IMR-90 (cell line): ENCODE measurements at regions not wholly inside any gene's neighbourhood (a gene's known extent, or its start where the extent isn't known, plus 50 kb on each side); places are given as distances from the start of the nearest gene placed in this dataset.

Experiments used
- ATAC-seq: fragments of 200-7000 bp; cut with Tn5 transposase; 2 replicates; pipeline ENCODE4 v1.9.1; 2020; ENCODE audit warnings: low read depth, mild to moderate bottlenecking, moderate library complexity
- BruUV-seq: library from RNA; stranded (reverse); fragments of 400-500 nt; replicated peaks from 2 replicates; lab custom pipeline; 2021; lab: Mats Ljungman, UMichigan
- CTCF ChIA-PET: fragments of 300-600 bp; formaldehyde crosslinking; extraction: SDS; loops from one replicate; lab custom pipeline; 2021; ENCODE audit warnings: antibody characterized with exemption; lab: Yijun Ruan, JAX
- POLR2A ChIA-PET: fragments of 300-600 bp; sonication (Branson Sonifier 250); formaldehyde crosslinking; loops from one replicate; lab custom pipeline; 2022; ENCODE audit warnings: antibody characterized with exemption; ENCODE audit not compliant: unreplicated experiment; lab: Charles Lee
- DNase-seq: peaks from one replicate; pipeline ENCODE4 v3.0.0; 2013
- H2AFZ ChIP-seq: replicated peaks from 2 replicates; pipeline ENCODE3; 2013; ENCODE audit warnings: low read length, mild to moderate bottlenecking; ENCODE audit not compliant: poor library complexity
- H2AK5ac ChIP-seq: 2 replicates; pipeline ENCODE4 v1.6.1; 2013; ENCODE audit warnings: low read depth, low read length, inconsistent platforms
- H2AK9ac ChIP-seq: replicated peaks from 2 replicates; pipeline ENCODE3; 2013; ENCODE audit warnings: mild to moderate bottlenecking, low read depth, low read length, moderate library complexity; ENCODE audit not compliant: poor library complexity
- H2BK120ac ChIP-seq: 2 replicates; pipeline ENCODE4 v1.6.1; 2013; ENCODE audit warnings: low read depth, low read length, inconsistent platforms
- H2BK15ac ChIP-seq: 3 replicates; pipeline ENCODE4 v1.6.1; 2013; ENCODE audit warnings: low read depth, low read length, inconsistent platforms
- H2BK20ac ChIP-seq: 2 replicates; pipeline ENCODE4 v1.6.1; 2013; ENCODE audit warnings: low read depth, mild to moderate bottlenecking, inconsistent platforms, low read length, moderate library complexity
- H2BK5ac ChIP-seq: 2 replicates; pipeline ENCODE4 v1.6.1; 2013; ENCODE audit warnings: mild to moderate bottlenecking, low read depth, low read length, inconsistent platforms; ENCODE audit not compliant: poor library complexity, severe bottlenecking
- H3K14ac ChIP-seq: replicated peaks from 2 replicates; pipeline ENCODE4 v1.6.1; 2013; ENCODE audit warnings: low read depth, low read length, inconsistent platforms
- H3K18ac ChIP-seq: 2 replicates; pipeline ENCODE4 v1.6.1; 2013; ENCODE audit warnings: low read depth, low read length, control low read depth
- H3K23ac ChIP-seq: 2 replicates; pipeline ENCODE4 v1.6.1; 2013; ENCODE audit warnings: low read depth, low read length, inconsistent platforms
- H3K27ac ChIP-seq: 2 replicates; pipeline ENCODE4 v1.5.1; 2013; ENCODE audit warnings: mild to moderate bottlenecking, control low read depth, low read length; ENCODE audit not compliant: insufficient read depth
- H3K27me3 ChIP-seq: 2 replicates; pipeline ENCODE4 v1.6.1; 2013; ENCODE audit warnings: low read length; ENCODE audit not compliant: control insufficient read depth, insufficient read depth
- H3K36me3 ChIP-seq: 2 replicates; pipeline ENCODE4 v1.6.1; 2013; ENCODE audit warnings: low read length, mixed read lengths; ENCODE audit not compliant: control insufficient read depth, insufficient read depth
- H3K4ac ChIP-seq: 2 replicates; pipeline ENCODE4 v1.6.1; 2013; ENCODE audit warnings: low read depth, low read length, inconsistent platforms
- H3K4me1 ChIP-seq: 2 replicates; pipeline ENCODE4 v1.6.1; 2013; ENCODE audit warnings: low read length, mixed read lengths; ENCODE audit not compliant: control insufficient read depth, insufficient read depth
- H3K4me2 ChIP-seq: 2 replicates; pipeline ENCODE4 v1.6.1; 2013; ENCODE audit warnings: low read depth, mild to moderate bottlenecking, control low read depth, low read length, moderate library complexity
- H3K4me3 ChIP-seq: 2 replicates; pipeline ENCODE4 v1.5.1; 2013; ENCODE audit warnings: low read depth, mild to moderate bottlenecking, control low read depth, low read length, moderate library complexity; ENCODE audit not compliant: insufficient read depth
- H3K56ac ChIP-seq: 2 replicates; pipeline ENCODE4 v1.6.1; 2013; ENCODE audit warnings: low read length, inconsistent platforms; ENCODE audit not compliant: insufficient read depth; ENCODE audit errors: extremely low read depth
- H3K79me1 ChIP-seq, 2 experiments: 2 replicates each; pipeline ENCODE4 v1.6.1; 2013; ENCODE audit warnings: low read length in 2 of 2, inconsistent platforms in 1 of 2, low read depth in 1 of 2
- H3K9ac ChIP-seq: 2 replicates; pipeline ENCODE4 v1.6.1; 2013; ENCODE audit warnings: low read depth, low read length, control low read depth
- H3K9me1 ChIP-seq: 2 replicates; pipeline ENCODE4 v1.6.1; 2013; ENCODE audit warnings: low read length, inconsistent platforms; ENCODE audit not compliant: insufficient read depth
- H3K9me3 ChIP-seq: 2 replicates; pipeline ENCODE4 v1.6.1; 2013; ENCODE audit warnings: low read length; ENCODE audit not compliant: control insufficient read depth, insufficient read depth
- H4K20me1 ChIP-seq: 2 replicates; pipeline ENCODE4 v1.6.1; 2013; ENCODE audit warnings: low read length, inconsistent platforms; ENCODE audit not compliant: insufficient read depth
- H4K5ac ChIP-seq: 2 replicates; pipeline ENCODE4 v1.6.1; 2013; ENCODE audit warnings: mild to moderate bottlenecking, low read depth, low read length, control low read depth
- H4K8ac ChIP-seq, 2 experiments: 2 replicates each; pipeline ENCODE4 v1.6.1; 2013; ENCODE audit warnings: low read depth in 2 of 2, low read length in 2 of 2, control low read depth in 1 of 2, inconsistent platforms in 1 of 2
- H4K91ac ChIP-seq: 2 replicates; pipeline ENCODE4 v1.6.1; 2013; ENCODE audit warnings: low read depth, low read length, inconsistent platforms; ENCODE audit not compliant: insufficient read depth
- BHLHE40 ChIP-seq: fragments of 150-350 bp; IDR thresholded peaks from 2 replicates; pipeline ENCODE4 v1.6.1; 2016; ENCODE audit warnings: mild to moderate bottlenecking, low read depth, low read length
- RCOR1 ChIP-seq: IDR thresholded peaks from 2 replicates; pipeline ENCODE4 v1.6.1; 2012; ENCODE audit warnings: mild to moderate bottlenecking, low read length, improper control_type of control experiment; ENCODE audit not compliant: insufficient replicate concordance
- USF2 ChIP-seq: fragments of 150-350 bp; IDR thresholded peaks from 2 replicates; pipeline ENCODE4 v1.6.1; 2017; ENCODE audit warnings: mild to moderate bottlenecking, antibody characterized with exemption, low read length, low read depth
- WGBS, 2 experiments: methylation state at CpG; one replicate each; pipeline versions ENCODE4 v1.1.5 to v1.1.7; 2013; ENCODE audit warnings: missing lambda C conversion rate in 2 of 2; ENCODE audit not compliant: insufficient read length in 1 of 2; ENCODE audit errors: extremely low coverage in 2 of 2; 5-methylcytosine and 5-hydroxymethylcytosine counted together
- dilution Hi-C: fragments of 300-500 bp; cut with HindIII; formaldehyde crosslinking; loops from one replicate; pipeline ENCODE4 v1.14.3; 2018; ENCODE audit warnings: low sequenced_read_pairs; ENCODE audit not compliant: unreplicated experiment
- in situ Hi-C: fragments of 300-500 bp; cut with MboI; formaldehyde crosslinking; loops from 3 replicates; pipeline ENCODE4 v1.14.3; 2019; ENCODE audit warnings: low sequenced_read_pairs, inconsistent platforms, mixed read lengths
- intact Hi-C: fragments of 100-400 bp; cut with micrococcal nuclease; formaldehyde crosslinking; loops from 2 replicates; pipeline ENCODE4 v1.10.0; 2022

GRCh38 chr6:145271040-145271439, 464.3 kb downstream of the EPM2A start:
- H4K8ac ChIP-seq, result no peak overlapping the region
- H3K23ac ChIP-seq, result no peak overlapping the region
- TF ChIP-seq USF2, result no peak
- TF ChIP-seq BHLHE40, result no peak
- TF ChIP-seq RCOR1, result no peak
- H4K5ac ChIP-seq, result no peak overlapping the region
- no peak overlapping the region for H2BK5ac ChIP-seq
- H3K79me1 ChIP-seq, result no peaks in the 10 kb centered on the region
- CTCF ChIA-PET, result interaction anchor here (0.6 kb wide), 1 partner anchor 404 kb away, joined by 5 read pairs; no protein-coding TSS in a partner anchor
- H3K27ac ChIP-seq, result no peak overlapping the region
- H2AK5ac ChIP-seq, result no peak overlapping the region
- no peak overlapping the region for H3K14ac ChIP-seq
- no peak overlapping the region for H2BK20ac ChIP-seq
- no peak overlapping the region for H3K4me3 ChIP-seq
- ATAC-seq (no peak), DNase-seq (no peak)
- intact Hi-C loops (no loop called here), dilution Hi-C loops (no loop called here), in situ Hi-C loops (no loop called here)
- BruUV-seq, result no TSS peak
- H2AFZ ChIP-seq, result peak overlapping the region; percentile 56
- H3K18ac ChIP-seq, result no peak overlapping the region
- POLR2A ChIA-PET, result interaction anchor here (0.7 kb wide), 1 partner anchor 172 kb away, joined by 13 read pairs; no protein-coding TSS in a partner anchor
- no CpG with 5 or more reads among the region's 4 CpGs for WGBS, 2 experiments
- no peaks in the 10 kb centered on the region for H3K36me3 ChIP-seq
- no peaks in the 10 kb centered on the region for H3K27me3 ChIP-seq
- H3K9me3 ChIP-seq, result no peaks in the 10 kb centered on the region
- no peak overlapping the region for H3K56ac ChIP-seq
- H4K91ac ChIP-seq, result no peak overlapping the region
- no peaks in the 10 kb centered on the region for H3K4me1 ChIP-seq
- H3K9ac ChIP-seq, result no peak overlapping the region
- H2BK15ac ChIP-seq, result no peak overlapping the region
- H3K9me1 ChIP-seq, result no peaks in the 10 kb centered on the region
- peak overlapping the region; percentile 7 for H2AK9ac ChIP-seq
- no peak overlapping the region for H3K4ac ChIP-seq
- H3K4me2 ChIP-seq, result no peak overlapping the region
- no peaks in the 10 kb centered on the region for H4K20me1 ChIP-seq
- H2BK120ac ChIP-seq, result no peak overlapping the region
